ENCODE measurements at regions not wholly inside any gene's neighbourhood (a gene's known extent, or its start where the extent isn't known, plus 50 kb on each side); places are given as distances from the start of the nearest gene placed in this dataset.

- TF ChIP-seq CTCF (IDR thresholded peaks at IDR 0.05): no peak
- TF ChIP-seq POLR2A (IDR thresholded peaks at IDR 0.05): no peak
These were observed 268.6 kb downstream of the PSAT1 start for GRCh38 chr9:78565481-78565880.

Measured in uterus (tissue), 2 donors.